Karpas-422 (cell line): ENCODE measurements at regions not wholly inside any gene's neighbourhood (a gene's known extent, or its start where the extent isn't known, plus 50 kb on each side); places are given as distances from the start of the nearest gene placed in this dataset.

ENCODE experiments used
- DNase-seq: peaks from one replicate; pipeline ENCODE4 v3.0.0-alpha.2; 2015
- H2AFZ ChIP-seq: fragments of 200-600 bp; sonication (generic); 2 replicates; pipeline ENCODE4 v1.6.1; 2014; ENCODE audit warnings: antibody characterized with exemption, low read length, mixed read lengths
- H3K27ac ChIP-seq: fragments of 200-600 bp; sonication (generic); 2 replicates; pipeline ENCODE4 v1.5.1; 2014; ENCODE audit warnings: mild to moderate bottlenecking, low read length, moderate library complexity
- H3K27me3 ChIP-seq: fragments of 200-600 bp; sonication (generic); 2 replicates; pipeline ENCODE4 v1.6.1; 2014; ENCODE audit warnings: low read length, mixed read lengths
- H3K36me3 ChIP-seq: fragments of 200-600 bp; sonication (generic); 2 replicates; pipeline ENCODE4 v1.6.1; 2014; ENCODE audit warnings: low read length, mixed read lengths; ENCODE audit not compliant: insufficient read depth
- H3K4me1 ChIP-seq: fragments of 200-600 bp; sonication (generic); 2 replicates; pipeline ENCODE4 v1.6.1; 2014; ENCODE audit warnings: mild to moderate bottlenecking, low read length, mixed read lengths
- H3K4me2 ChIP-seq: fragments of 200-600 bp; sonication (generic); 2 replicates; pipeline ENCODE4 v1.6.1; 2014; ENCODE audit warnings: low read length, low read depth, mild to moderate bottlenecking; ENCODE audit not compliant: poor library complexity, severe bottlenecking
- H3K4me3 ChIP-seq: fragments of 200-600 bp; sonication (generic); 2 replicates; pipeline ENCODE4 v1.5.1; 2014; ENCODE audit warnings: mild to moderate bottlenecking, antibody characterized with exemption, low read length, mixed read lengths
- H3K79me2 ChIP-seq: fragments of 200-600 bp; sonication (generic); 2 replicates; pipeline ENCODE4 v1.6.1; 2014; ENCODE audit warnings: mild to moderate bottlenecking, low read length, mixed read lengths
- H3K9ac ChIP-seq: fragments of 200-600 bp; sonication (generic); 2 replicates; pipeline ENCODE4 v1.6.0; 2014; ENCODE audit warnings: low read length
- H3K9me2 ChIP-seq: fragments of 200-600 bp; sonication (generic), shearing (Covaris generic); replicated peaks from 2 replicates; pipeline ENCODE4 v1.6.0; 2014; ENCODE audit warnings: mild to moderate bottlenecking, low read length, moderate library complexity; ENCODE audit not compliant: insufficient read depth
- H3K9me3 ChIP-seq: fragments of 300-700, 200-600 bp; sonication (generic); 2 replicates; pipeline ENCODE4 v1.6.1; 2014; ENCODE audit warnings: low read length, mixed read lengths
- H4K20me1 ChIP-seq: fragments of 200-600 bp; sonication (generic); 2 replicates; pipeline ENCODE4 v1.6.1; 2014; ENCODE audit warnings: mild to moderate bottlenecking, antibody characterized with exemption, low read length, low read depth; ENCODE audit not compliant: insufficient read depth

DNA sequence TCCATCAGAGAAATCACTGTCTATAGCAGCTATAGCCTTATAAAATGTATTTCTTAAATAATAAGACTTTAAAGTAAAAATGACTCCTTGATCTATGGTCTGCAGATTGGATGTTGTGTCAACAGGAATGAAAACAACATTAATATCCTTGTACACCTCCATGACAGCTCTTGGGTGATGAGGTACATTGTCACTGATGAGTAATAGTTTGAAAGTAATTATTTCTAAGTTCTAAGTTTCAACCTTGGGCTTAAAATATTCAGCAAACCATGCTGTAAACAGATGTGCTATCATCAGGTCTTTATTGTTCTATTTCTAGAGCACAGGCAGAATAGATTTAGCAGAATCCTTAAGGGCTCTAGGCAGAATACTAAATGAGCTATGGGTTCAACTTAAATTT lies 568.2 kb upstream of the BCHE start:
- no peak overlapping the region for H2AFZ ChIP-seq
- no peak for DNase-seq
- no peaks in the 10 kb centered on the region for H3K9me2 ChIP-seq
- no peaks in the 10 kb centered on the region for H3K9me3 ChIP-seq
- no peak overlapping the region for H3K9ac ChIP-seq
- no peaks in the 10 kb centered on the region for H3K36me3 ChIP-seq
- H3K4me3 ChIP-seq = no peak overlapping the region
- no peaks in the 10 kb centered on the region for H4K20me1 ChIP-seq
- no peaks in the 10 kb centered on the region for H3K27me3 ChIP-seq
- H3K4me1 ChIP-seq = no peaks in the 10 kb centered on the region
- H3K27ac ChIP-seq = no peak overlapping the region
- no peaks in the 10 kb centered on the region for H3K79me2 ChIP-seq
- no peak overlapping the region for H3K4me2 ChIP-seq

DNA sequence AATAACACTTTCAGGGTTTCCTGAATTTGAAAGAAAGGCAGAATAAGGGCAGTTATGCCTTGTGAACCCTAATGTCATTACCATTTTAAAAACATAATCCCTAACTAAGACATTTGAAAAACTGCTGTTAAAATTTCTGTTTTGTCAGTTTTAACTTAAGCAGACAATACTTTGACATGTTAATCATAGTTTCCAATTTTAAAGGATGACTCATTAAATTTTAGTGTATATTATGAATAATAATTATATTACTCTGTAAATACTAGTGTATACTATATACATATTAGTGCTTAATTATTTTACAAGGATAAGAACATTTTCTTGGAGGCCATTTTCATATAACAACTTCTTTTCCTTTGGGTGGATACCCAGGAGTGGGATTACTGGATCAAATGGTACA lies 553.1 kb upstream of the BCHE start:
- H3K9me2 ChIP-seq = no peaks in the 10 kb centered on the region

DNA sequence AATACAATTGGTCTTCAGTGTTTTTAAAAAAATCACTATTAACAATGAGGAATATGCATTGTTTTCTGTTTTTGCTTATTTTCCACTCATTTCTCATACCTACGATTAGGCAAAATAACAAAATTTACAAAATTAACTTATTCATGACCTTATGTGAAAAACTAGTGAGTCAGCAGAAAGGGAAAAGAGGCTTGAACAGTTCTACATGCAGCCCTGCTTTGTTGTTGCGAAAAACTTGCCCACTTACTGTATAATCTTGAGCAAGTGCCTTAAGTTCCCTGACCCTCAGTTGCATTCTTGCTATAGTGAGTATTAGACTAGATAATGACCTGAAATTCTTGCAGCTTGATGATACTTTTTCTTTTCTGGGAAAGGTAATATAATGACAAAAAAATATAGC lies 551.1 kb upstream of the BCHE start:
- Histone ChIP-seq H4K20me1 (no peaks in the 10 kb centered on the region), H3K79me2 (no peaks in the 10 kb centered on the region), H3K4me1 (no peaks in the 10 kb centered on the region), H3K27ac (no peak overlapping the region), H3K9ac (no peak overlapping the region), H3K36me3 (no peaks in the 10 kb centered on the region), H3K4me3 (no peak overlapping the region), H3K9me2 (no peaks in the 10 kb centered on the region), H3K4me2 (no peak overlapping the region), H3K27me3 (no peaks in the 10 kb centered on the region), H3K9me3 (no peaks in the 10 kb centered on the region), H2AFZ (no peak overlapping the region)
- DNase-seq = no peak

More for the DNA sequence above, 553.1 kb upstream of the BCHE start:
- no peak overlapping the region for H3K9ac ChIP-seq
- no peaks in the 10 kb centered on the region for H3K27me3 ChIP-seq
- H3K4me2 ChIP-seq = no peak overlapping the region
- no peaks in the 10 kb centered on the region for H4K20me1 ChIP-seq
- H2AFZ ChIP-seq = no peak overlapping the region
- H3K4me1 ChIP-seq = no peaks in the 10 kb centered on the region
- H3K79me2 ChIP-seq = no peaks in the 10 kb centered on the region
- no peak overlapping the region for H3K27ac ChIP-seq
- H3K36me3 ChIP-seq = no peaks in the 10 kb centered on the region
- DNase-seq = no peak
- no peak overlapping the region for H3K4me3 ChIP-seq
- no peaks in the 10 kb centered on the region for H3K9me3 ChIP-seq

DNA sequence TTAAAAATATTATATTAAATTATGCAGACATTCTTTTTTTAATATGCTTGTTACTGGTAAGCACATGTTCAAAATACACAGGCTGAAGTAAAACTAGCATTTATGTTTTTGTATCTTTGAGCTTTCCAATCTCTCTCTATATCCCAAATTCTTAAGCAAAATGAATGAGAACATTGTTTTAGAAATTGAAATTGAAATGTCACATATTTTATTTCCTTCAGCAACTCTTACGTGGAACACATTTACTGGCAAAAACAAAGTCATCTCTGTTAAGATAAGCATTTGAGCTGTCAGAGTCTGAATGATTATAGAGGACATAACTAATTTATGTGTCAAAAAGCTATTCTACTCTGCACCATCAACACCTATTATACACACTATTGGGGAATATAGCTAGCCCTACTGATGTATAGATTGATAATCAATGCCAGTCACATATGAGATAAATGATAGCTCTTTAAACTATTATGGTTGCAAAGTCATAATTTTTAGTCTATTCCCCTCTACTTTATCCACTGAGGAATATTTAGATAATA lies 535.4 kb upstream of the BCHE start:
- Histone ChIP-seq H2AFZ (no peak overlapping the region), H4K20me1 (no peaks in the 10 kb centered on the region), H3K9ac (no peak overlapping the region), H3K27ac (no peak overlapping the region), H3K9me2 (no peaks in the 10 kb centered on the region), H3K27me3 (no peaks in the 10 kb centered on the region), H3K36me3 (no peaks in the 10 kb centered on the region), H3K4me1 (no peaks in the 10 kb centered on the region), H3K79me2 (no peaks in the 10 kb centered on the region), H3K4me2 (no peak overlapping the region), H3K4me3 (no peak overlapping the region), H3K9me3 (peaks cover 3% of the 10 kb centered on the region; the same call in 1 of the 2 replicates)
- no peak for DNase-seq

DNA sequence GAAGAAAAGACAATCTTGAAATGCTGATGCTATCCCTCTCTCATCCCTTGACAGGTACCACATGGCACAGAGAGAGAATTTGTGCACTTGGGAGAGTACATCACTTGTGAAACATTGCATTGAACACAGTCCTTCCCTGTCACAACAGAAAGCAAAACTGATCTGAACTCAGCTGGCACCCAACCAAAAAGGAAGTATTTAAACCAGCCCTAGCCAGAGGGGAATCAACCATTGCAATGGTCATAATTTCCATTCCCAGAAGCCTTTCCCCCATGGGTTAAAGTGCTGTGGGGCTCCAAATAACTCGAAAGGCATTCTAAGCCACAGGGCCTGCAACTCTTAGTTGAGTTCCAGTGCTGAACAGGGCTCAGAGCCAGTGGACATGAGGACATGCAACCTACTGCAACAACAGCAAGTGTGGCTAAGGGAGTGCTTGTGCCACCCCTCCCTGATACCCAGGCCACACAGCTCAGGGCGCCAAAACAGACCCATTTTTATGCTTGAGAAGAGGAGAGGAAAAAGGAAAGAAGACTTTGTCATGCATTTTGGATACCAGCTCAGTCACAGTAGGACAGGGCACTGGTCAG lies 530.8 kb upstream of the BCHE start:
- no peaks in the 10 kb centered on the region for H3K36me3 ChIP-seq
- no peak for DNase-seq
- no peak overlapping the region for H3K4me3 ChIP-seq
- no peak overlapping the region for H3K4me2 ChIP-seq
- peaks cover 3% of the 10 kb centered on the region; the same call in 1 of the 2 replicates for H3K9me3 ChIP-seq
- H3K4me1 ChIP-seq = no peaks in the 10 kb centered on the region
- H2AFZ ChIP-seq = no peak overlapping the region
- H4K20me1 ChIP-seq = no peaks in the 10 kb centered on the region
- H3K9me2 ChIP-seq = no peaks in the 10 kb centered on the region
- no peaks in the 10 kb centered on the region for H3K27me3 ChIP-seq
- H3K79me2 ChIP-seq = no peaks in the 10 kb centered on the region
- H3K27ac ChIP-seq = no peak overlapping the region
- no peak overlapping the region for H3K9ac ChIP-seq

DNA sequence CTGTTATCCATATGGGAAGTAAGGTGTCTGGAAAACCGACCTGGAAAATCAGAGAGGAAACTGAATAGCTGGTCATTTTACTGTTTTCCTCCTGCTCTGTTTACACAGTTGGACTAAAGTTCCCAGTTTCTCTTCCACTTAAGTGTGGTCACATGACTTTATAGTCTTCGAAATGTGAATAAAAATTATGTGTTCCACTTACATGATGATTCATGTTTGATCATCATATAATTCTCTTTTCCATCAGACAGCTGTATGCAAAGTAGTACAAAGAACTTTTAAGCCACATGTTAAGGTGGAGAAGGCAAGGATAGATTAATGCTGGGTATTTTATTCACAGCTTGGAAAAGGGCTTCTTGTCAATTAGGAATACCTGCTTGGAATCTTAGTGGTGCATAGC lies 525.5 kb upstream of the BCHE start:
- Histone ChIP-seq H2AFZ (no peak overlapping the region), H3K27me3 (no peaks in the 10 kb centered on the region), H3K27ac (no peak overlapping the region), H3K36me3 (no peaks in the 10 kb centered on the region), H3K4me1 (no peaks in the 10 kb centered on the region), H3K4me2 (no peak overlapping the region), H4K20me1 (no peaks in the 10 kb centered on the region), H3K79me2 (no peaks in the 10 kb centered on the region), H3K9me2 (no peaks in the 10 kb centered on the region), H3K9me3 (no peaks in the 10 kb centered on the region), H3K4me3 (no peak overlapping the region), H3K9ac (no peak overlapping the region)
- no peak for DNase-seq

DNA sequence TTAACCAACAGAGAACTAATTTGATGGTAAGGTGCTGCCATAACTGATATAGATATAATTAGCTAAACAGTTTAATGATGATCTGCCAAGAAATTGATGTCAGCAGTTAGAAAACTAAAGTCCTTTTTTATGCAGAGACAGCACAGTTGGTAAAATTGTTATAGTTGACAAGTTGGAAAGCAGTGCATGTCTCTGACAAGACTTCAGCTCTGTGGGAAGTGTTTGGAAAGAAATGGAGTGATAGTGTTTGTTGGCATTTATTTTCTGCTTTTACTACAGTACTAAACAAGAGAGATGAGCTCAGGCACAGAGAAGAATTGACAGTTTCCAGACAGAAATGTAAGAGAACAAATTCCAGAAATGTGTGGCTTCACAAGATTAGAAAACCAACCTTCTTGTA lies 523.5 kb upstream of the BCHE start:
- H3K9me2 ChIP-seq = no peaks in the 10 kb centered on the region
- no peaks in the 10 kb centered on the region for H4K20me1 ChIP-seq
- H3K4me1 ChIP-seq = no peaks in the 10 kb centered on the region
- no peak overlapping the region for H3K4me3 ChIP-seq
- H3K27ac ChIP-seq = no peak overlapping the region
- no peaks in the 10 kb centered on the region for H3K9me3 ChIP-seq
- DNase-seq = no peak
- no peaks in the 10 kb centered on the region for H3K79me2 ChIP-seq
- no peaks in the 10 kb centered on the region for H3K27me3 ChIP-seq
- H2AFZ ChIP-seq = no peak overlapping the region
- no peak overlapping the region for H3K9ac ChIP-seq
- H3K4me2 ChIP-seq = no peak overlapping the region
- no peaks in the 10 kb centered on the region for H3K36me3 ChIP-seq

DNA sequence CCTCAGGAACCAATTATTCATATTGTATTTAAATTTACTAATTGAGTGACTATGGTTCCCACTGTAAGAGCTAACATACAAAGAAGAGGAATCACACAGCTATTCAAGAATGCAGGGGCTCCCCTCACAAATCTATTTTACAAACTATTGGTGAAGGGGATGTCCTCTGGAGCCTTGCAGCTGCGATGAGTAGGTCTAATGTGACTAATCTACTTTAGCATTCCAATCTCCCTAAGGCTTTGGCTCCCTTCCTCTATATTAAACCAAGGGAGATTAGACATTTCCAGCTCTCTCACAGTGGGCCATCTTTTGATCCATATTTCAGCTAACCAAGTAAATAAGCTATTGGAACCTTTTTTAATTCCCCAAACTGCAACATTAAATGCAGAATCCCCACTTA lies 514.2 kb upstream of the BCHE start:
- no peaks in the 10 kb centered on the region for H3K9me2 ChIP-seq
- no peak overlapping the region for H3K4me2 ChIP-seq
- no peak for DNase-seq
- no peak overlapping the region for H3K9ac ChIP-seq
- no peak overlapping the region for H3K27ac ChIP-seq
- no peak overlapping the region for H2AFZ ChIP-seq
- H3K27me3 ChIP-seq = no peaks in the 10 kb centered on the region
- no peaks in the 10 kb centered on the region for H3K9me3 ChIP-seq
- no peaks in the 10 kb centered on the region for H3K79me2 ChIP-seq
- H3K4me1 ChIP-seq = no peaks in the 10 kb centered on the region
- H3K4me3 ChIP-seq = no peak overlapping the region
- no peaks in the 10 kb centered on the region for H4K20me1 ChIP-seq
- no peaks in the 10 kb centered on the region for H3K36me3 ChIP-seq
